ENCODE measurements at regions not wholly inside any gene's neighbourhood (a gene's known extent, or its start where the extent isn't known, plus 50 kb on each side); places are given as distances from the start of the nearest gene placed in this dataset.

GRCh38 chr2:8371653-8372052 lies 310.2 kb upstream of the ID2 start:
- TF ChIP-seq, protein P1, sequence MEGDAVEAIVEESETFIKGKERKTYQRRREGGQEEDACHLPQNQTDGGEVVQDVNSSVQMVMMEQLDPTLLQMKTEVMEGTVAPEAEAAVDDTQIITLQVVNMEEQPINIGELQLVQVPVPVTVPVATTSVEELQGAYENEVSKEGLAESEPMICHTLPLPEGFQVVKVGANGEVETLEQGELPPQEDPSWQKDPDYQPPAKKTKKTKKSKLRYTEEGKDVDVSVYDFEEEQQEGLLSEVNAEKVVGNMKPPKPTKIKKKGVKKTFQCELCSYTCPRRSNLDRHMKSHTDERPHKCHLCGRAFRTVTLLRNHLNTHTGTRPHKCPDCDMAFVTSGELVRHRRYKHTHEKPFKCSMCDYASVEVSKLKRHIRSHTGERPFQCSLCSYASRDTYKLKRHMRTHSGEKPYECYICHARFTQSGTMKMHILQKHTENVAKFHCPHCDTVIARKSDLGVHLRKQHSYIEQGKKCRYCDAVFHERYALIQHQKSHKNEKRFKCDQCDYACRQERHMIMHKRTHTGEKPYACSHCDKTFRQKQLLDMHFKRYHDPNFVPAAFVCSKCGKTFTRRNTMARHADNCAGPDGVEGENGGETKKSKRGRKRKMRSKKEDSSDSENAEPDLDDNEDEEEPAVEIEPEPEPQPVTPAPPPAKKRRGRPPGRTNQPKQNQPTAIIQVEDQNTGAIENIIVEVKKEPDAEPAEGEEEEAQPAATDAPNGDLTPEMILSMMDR (IDR thresholded peaks at IDR 0.05), result no peak
- TF ChIP-seq POLR2A (IDR thresholded peaks at IDR 0.05), result no peak
